ENCODE measurements at regions not wholly inside any gene's neighbourhood (a gene's known extent, or its start where the extent isn't known, plus 50 kb on each side); places are given as distances from the start of the nearest gene placed in this dataset.

- Histone ChIP-seq H3K27ac (ENCODE audit: low read depth) (no peak overlapping the region), H3K4me2 (no peak overlapping the region), H3F3A (replicated peaks; ENCODE audit: low read depth) (no peaks in the 10 kb centered on the region), H3K4me1 (ENCODE audit: insufficient read depth) (no peaks in the 10 kb centered on the region), H3K4me3 (no peak overlapping the region), H3K27me3 (ENCODE audit: insufficient read depth) (no peaks in the 10 kb centered on the region), H3K36me3 (ENCODE audit: insufficient read depth) (no peaks in the 10 kb centered on the region), H3K79me2 (replicated peaks; ENCODE audit: insufficient read depth) (no peaks in the 10 kb centered on the region), H4K20me1 (replicated peaks; ENCODE audit: insufficient read depth) (no peaks in the 10 kb centered on the region), H2AFZ (no peak overlapping the region), H3K9me2 (ENCODE audit: insufficient read depth) (peaks cover 4% of the 10 kb centered on the region; the same call in 1 of the 2 replicates)
- no peak for TF ChIP-seq CREB1 (CRISPR knock-in tag; IDR thresholded peaks at IDR 0.05; ENCODE audit: low read depth)
- no peak for TF ChIP-seq REST (IDR thresholded peaks at IDR 0.05; ENCODE audit: unreplicated experiment)
- no peak for TF ChIP-seq ZNF114 (CRISPR knock-in tag; IDR thresholded peaks at IDR 0.05)
- no peak for TF ChIP-seq JUNB (IDR thresholded peaks at IDR 0.05; ENCODE audit: unreplicated experiment)
- TF ChIP-seq EZH2phosphoT487 (IDR thresholded peaks at IDR 0.05; ENCODE audit: unreplicated experiment) = no peak
- no peak for TF ChIP-seq POLR2AphosphoS5 (IDR thresholded peaks at IDR 0.05; ENCODE audit: low read depth)
- TF ChIP-seq EZH2 (IDR thresholded peaks at IDR 0.05; ENCODE audit: low read depth, unreplicated experiment) = no peak
- TF ChIP-seq ZNF331 (CRISPR knock-in tag; IDR thresholded peaks at IDR 0.05; ENCODE audit: low read depth) = no peak
- no peak for TF ChIP-seq STAT1 (IDR thresholded peaks at IDR 0.05; ENCODE audit: unreplicated experiment)
- no peak for TF ChIP-seq ZNF462 (CRISPR knock-in tag; IDR thresholded peaks at IDR 0.05)
- no peak for TF ChIP-seq CTCF (conservative IDR thresholded peaks at IDR 0.05; ENCODE audit: low read depth in 2 of 2)
- TF ChIP-seq ETS1 (IDR thresholded peaks at IDR 0.05) = no peak
- no peak for TF ChIP-seq NANOG (IDR thresholded peaks at IDR 0.05; ENCODE audit: borderline replicate concordance)
- no peaks in the 10 kb centered on the region; the same call in 2 of the 3 replicates for H3K36me3 Mint-ChIP-seq (ENCODE audit: low read depth)
- no peak overlapping the region for H3K27ac Mint-ChIP-seq
- H3K4me3 Mint-ChIP-seq = no peak overlapping the region
- no peak for ATAC-seq
- H3K4me1 Mint-ChIP-seq = peaks cover 11% of the 10 kb centered on the region
- H3K27me3 Mint-ChIP-seq (ENCODE audit: insufficient read depth, low read depth, poor library complexity) = peaks cover 14% of the 10 kb centered on the region
- H3K9me3 Mint-ChIP-seq = peaks cover 7% of the 10 kb centered on the region
- no peak for DNase-seq (ENCODE audit: low spot score)
Measured at GRCh38 chr14:101185073-101185835, 281.7 kb upstream of the RTL1 start.
